HCT116 (cell line): ENCODE measurements at regions not wholly inside any gene's neighbourhood (a gene's known extent, or its start where the extent isn't known, plus 50 kb on each side); places are given as distances from the start of the nearest gene placed in this dataset.
"Not testable (repeated sequence)": the region's sequence is repeated elsewhere in the genome, so short reads cannot be mapped to it uniquely, and the experiment has no call there.

Source experiments
- ATAC-seq: fragments of 200-7000 bp; cut with Tn5 transposase; 2 replicates; pipeline ENCODE4 v1.9.1; 2020; ENCODE audit warnings: mild to moderate bottlenecking, moderate library complexity
- BruUV-seq: library from RNA; stranded (reverse); fragments of 400-500 nt; replicated peaks from 2 replicates; lab custom pipeline; 2021; lab: Mats Ljungman, UMichigan
- CTCF ChIA-PET: fragments of 300-600 bp; sonication (Branson Sonifier 250); formaldehyde crosslinking; loops from one replicate; lab custom pipeline; 2021; ENCODE audit warnings: antibody characterized with exemption; lab: Charles Lee
- POLR2A ChIA-PET: fragments of 300-600, 350-600 bp; sonication (Branson Sonifier 250); formaldehyde crosslinking; loops from one replicate; lab custom pipeline; 2021; ENCODE audit warnings: antibody characterized with exemption; lab: Charles Lee
- RAD21 ChIA-PET, 2 experiments: fragments of 300-600 bp; sonication (Branson Sonifier 250); formaldehyde crosslinking; loops; one replicate each; lab custom pipeline; 2023; ENCODE audit warnings: low total read pairs in 2 of 2; ENCODE audit not compliant: uncharacterized antibody in 2 of 2, unreplicated experiment in 2 of 2, low non-redundant PET in 1 of 2; lab: Charles Lee
- DNase-seq: peaks from one replicate; pipeline ENCODE4 v3.0.0-alpha.2; 2010; ENCODE audit warnings: low read depth, low spot score
- H2AFZ ChIP-seq: fragments of 200-600 bp; shearing (Covaris generic), sonication (generic); 2 replicates; pipeline ENCODE4 v1.6.1; 2017; ENCODE audit warnings: low read depth, mixed run types, mixed read lengths, antibody characterized with exemption, low read length; ENCODE audit not compliant: poor library complexity, severe bottlenecking
- H3K27ac ChIP-seq: 2 replicates; pipeline ENCODE4 v1.5.1; 2012; ENCODE audit warnings: low read depth, low read length
- H3K27me3 ChIP-seq: fragments of 200-600 bp; sonication (generic); 2 replicates; pipeline ENCODE4 v1.6.1; 2016; ENCODE audit warnings: mixed run types, low read length, mixed read lengths; ENCODE audit not compliant: insufficient read depth
- H3K36me3 ChIP-seq, 2 experiments: fragments of 200-500 bp in 1 of 2; fragments of 200-600 bp in 1 of 2; sonication (Bioruptor generic) in 1 of 2; sonication (generic) in 1 of 2; 2 replicates each; pipeline versions ENCODE4 v1.5.1 to v1.6.1; 2014 to 2016; ENCODE audit warnings: low read length in 2 of 2, inconsistent platforms in 1 of 2, mixed read lengths in 1 of 2, mixed run types in 1 of 2; ENCODE audit not compliant: insufficient read depth in 2 of 2, control insufficient read depth in 1 of 2
- H3K4me1 ChIP-seq, 2 experiments: fragments of 200-600 bp in 1 of 2; sonication (generic) in 1 of 2; 2 replicates each; pipeline versions ENCODE4 v1.5.1 to v1.6.1; 2012 to 2017; ENCODE audit warnings: low read length in 2 of 2, inconsistent platforms in 1 of 2, mild to moderate bottlenecking in 1 of 2, mixed read lengths in 1 of 2, mixed run types in 1 of 2, moderate library complexity in 1 of 2; ENCODE audit not compliant: insufficient read depth in 2 of 2, control insufficient read depth in 1 of 2
- H3K4me2 ChIP-seq: fragments of 200-600 bp; sonication (generic); 2 replicates; pipeline ENCODE4 v1.6.1; 2017; ENCODE audit warnings: mixed run types, low read length, mixed read lengths
- H3K4me3 ChIP-seq, 2 experiments: fragments of 200-600 bp in 1 of 2; sonication (generic) in 1 of 2; replicated peaks in 1 of 2; 2 replicates each; pipeline ENCODE4 v1.5.1; 2011 to 2016; ENCODE audit warnings: low read length in 2 of 2, control low read depth in 1 of 2, low read depth in 1 of 2, mild to moderate bottlenecking in 1 of 2, mixed read lengths in 1 of 2, mixed run types in 1 of 2
- H3K79me2 ChIP-seq: fragments of 200-600 bp; sonication (generic); 2 replicates; pipeline ENCODE4 v1.6.1; 2017; ENCODE audit warnings: mild to moderate bottlenecking, mixed run types, low read length, moderate library complexity, mixed read lengths; ENCODE audit not compliant: insufficient read depth
- H3K9ac ChIP-seq: fragments of 200-600 bp; sonication (generic); 2 replicates; pipeline ENCODE4 v1.6.1; 2016; ENCODE audit warnings: low read length, mixed read lengths
- H3K9me2 ChIP-seq: fragments of 200-600 bp; sonication (generic), shearing (Covaris generic); 2 replicates; pipeline ENCODE4 v1.6.1; 2017; ENCODE audit warnings: mixed run types, mild to moderate bottlenecking, moderate library complexity; ENCODE audit not compliant: insufficient read depth
- H3K9me3 ChIP-seq, 2 experiments: fragments of 200-500 bp in 1 of 2; fragments of 200-600 bp in 1 of 2; sonication (Bioruptor generic) in 1 of 2; sonication (generic) in 1 of 2; 2 replicates each; pipeline ENCODE4 v1.6.1; 2014 to 2017; ENCODE audit warnings: low read length in 2 of 2, mixed read lengths in 2 of 2, inconsistent platforms in 1 of 2, low read depth in 1 of 2, mild to moderate bottlenecking in 1 of 2, mixed run types in 1 of 2, moderate library complexity in 1 of 2; ENCODE audit not compliant: control insufficient read depth in 1 of 2, insufficient read depth in 1 of 2
- H4K20me1 ChIP-seq: fragments of 200-600 bp; sonication (generic), shearing (Covaris generic); 2 replicates; pipeline ENCODE4 v1.6.1; 2017; ENCODE audit warnings: mixed run types, mild to moderate bottlenecking, moderate library complexity; ENCODE audit not compliant: insufficient read depth
- ZFX ChIP-seq: fragments of 450-650 bp; IDR thresholded peaks from 2 replicates; pipeline ENCODE4 v1.6.1; 2017
- intact Hi-C: fragments of 100-400 bp; cut with micrococcal nuclease; formaldehyde crosslinking; loops from 2 replicates; pipeline ENCODE4 v1.10.0; 2022
- TF ChIP-seq, protein P1 (sequence below): IDR thresholded peaks from 2 replicates; pipeline ENCODE4 v1.6.1; 2012

DNA sequence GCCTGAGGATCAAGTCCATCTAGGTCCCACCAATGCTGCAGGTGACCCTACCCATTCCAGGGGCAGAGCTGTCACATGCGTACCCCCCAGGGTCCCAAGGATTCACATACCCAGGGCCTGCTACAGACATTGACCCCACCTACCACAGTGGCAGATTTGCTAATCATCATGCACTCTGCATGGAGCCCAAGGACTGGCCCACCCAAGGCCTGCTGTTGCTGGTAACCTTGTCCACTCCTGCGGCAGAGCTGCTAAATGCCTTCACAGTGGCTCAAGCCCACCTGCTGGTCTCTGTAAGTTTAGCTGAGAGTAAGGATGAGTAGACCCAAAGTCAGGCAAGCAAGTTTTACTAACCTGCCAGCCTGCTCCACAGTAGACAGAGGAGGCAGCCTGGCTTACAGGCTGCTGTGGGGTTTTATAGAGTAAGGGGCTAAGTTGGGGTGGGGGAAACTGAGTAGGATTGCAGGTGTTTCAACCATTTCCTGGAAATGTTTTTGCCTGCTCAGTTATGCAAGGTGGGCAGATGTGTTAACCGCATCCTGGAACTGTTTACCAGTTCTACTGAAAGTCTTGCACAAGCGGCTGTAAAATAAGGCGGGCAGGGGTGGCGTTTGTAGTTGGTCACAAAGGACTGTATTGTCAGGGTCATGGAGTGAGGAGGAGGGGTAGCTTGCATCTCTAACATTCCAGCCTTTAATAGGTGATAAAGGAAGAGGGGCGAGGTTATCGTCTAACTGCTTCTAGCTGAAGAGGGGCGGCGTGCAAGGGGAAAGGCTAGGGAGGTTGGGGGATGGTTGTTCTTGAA lies 2163.5 kb upstream of the WWC1 start:
- no peak for DNase-seq
- TF ChIP-seq, protein P1, sequence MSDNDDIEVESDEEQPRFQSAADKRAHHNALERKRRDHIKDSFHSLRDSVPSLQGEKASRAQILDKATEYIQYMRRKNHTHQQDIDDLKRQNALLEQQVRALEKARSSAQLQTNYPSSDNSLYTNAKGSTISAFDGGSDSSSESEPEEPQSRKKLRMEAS: no peak
- TF ChIP-seq ZFX: no peak
- TF ChIP-seq, all 23 proteins: peak for 0
- Histone ChIP-seq H3K4me1 (no peaks in the 10 kb centered on the region), H3K4me2 (no peak overlapping the region), H3K9me2 (no peaks in the 10 kb centered on the region), H2AFZ (no peak overlapping the region), H3K9me3 (peaks cover 10 to 15% of the 10 kb centered on the region in 2 experiments; a peak in 2 of 4 replicates), H3K4me3 (no peak overlapping the region), H3K9ac (no peak overlapping the region), H3K36me3 (no peaks in the 10 kb centered on the region), H3K27me3 (no peaks in the 10 kb centered on the region), H4K20me1 (no peaks in the 10 kb centered on the region), H3K27ac (no peak overlapping the region), H3K79me2 (no peaks in the 10 kb centered on the region)
- RAD21 ChIA-PET: no interaction called here
- ATAC-seq: no peak
- no TSS peak for BruUV-seq
- POLR2A ChIA-PET: no interaction called here
- intact Hi-C loops: no loop called here
- CTCF ChIA-PET: no interaction called here

DNA sequence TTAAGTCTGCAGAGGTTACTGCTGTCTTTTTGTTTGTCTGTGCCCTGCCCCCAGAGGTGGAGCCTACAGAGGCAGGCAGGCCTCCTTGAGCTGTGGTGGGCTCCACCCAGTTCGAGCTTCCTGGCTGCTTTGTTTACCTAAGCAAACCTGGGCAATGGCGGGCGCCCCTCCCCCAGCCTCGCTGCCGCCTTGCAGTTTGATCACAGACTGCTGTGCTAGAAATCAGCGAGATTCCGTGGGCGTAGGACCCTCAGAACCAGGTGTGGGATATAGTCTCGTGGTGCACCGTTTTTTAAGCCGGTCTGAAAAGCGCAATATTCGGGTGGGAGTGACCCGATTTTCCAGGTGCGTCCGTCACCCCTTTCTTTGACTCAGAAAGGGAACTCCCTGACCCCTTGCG lies 2146.3 kb upstream of the WWC1 start:
- RAD21 ChIA-PET, H4K20me1 ChIP-seq, H3K9me2 ChIP-seq, H2AFZ ChIP-seq, H3K79me2 ChIP-seq, intact Hi-C loops, ATAC-seq, H3K4me3 ChIP-seq, H3K4me1 ChIP-seq, H3K27me3 ChIP-seq, H3K36me3 ChIP-seq, BruUV-seq, H3K9me3 ChIP-seq, DNase-seq, CTCF ChIA-PET, H3K4me2 ChIP-seq, H3K27ac ChIP-seq, H3K9ac ChIP-seq, POLR2A ChIA-PET: not testable (repeated sequence)
